GM12878 (cell line): ENCODE measurements at regions not wholly inside any gene's neighbourhood (a gene's known extent, or its start where the extent isn't known, plus 50 kb on each side); places are given as distances from the start of the nearest gene placed in this dataset.

Experiments used
- ATAC-seq: fragments of 200-7000 bp; cut with Tn5 transposase; 3 replicates; pipeline ENCODE4 v1.9.1; 2020; ENCODE audit warnings: mild to moderate bottlenecking, moderate library complexity
- BruUV-seq: library from RNA; stranded (reverse); fragments of 400-500 nt; replicated peaks from 2 replicates; lab custom pipeline; 2021; lab: Mats Ljungman, UMichigan
- CTCF ChIA-PET: fragments of 300-600 bp; sonication (Branson Sonifier 250); formaldehyde crosslinking; extraction: SDS; loops from one replicate; lab custom pipeline; 2021; ENCODE audit warnings: inconsistent platforms; lab: Yijun Ruan, JAX
- POLR2A ChIA-PET: fragments of 350-600 bp; formaldehyde crosslinking; extraction: SDS; loops from one replicate; lab custom pipeline; 2021; ENCODE audit warnings: inconsistent platforms; lab: Charles Lee
- RAD21 ChIA-PET: fragments of 300-600 bp; sonication (Branson Sonifier 250); formaldehyde crosslinking; loops from one replicate; lab custom pipeline; 2023; ENCODE audit warnings: antibody characterized with exemption; ENCODE audit not compliant: unreplicated experiment; lab: Charles Lee
- SMC1A ChIA-PET: fragments of 300-600 bp; sonication (Branson Sonifier 250); formaldehyde crosslinking; loops from one replicate; lab custom pipeline; 2023; ENCODE audit not compliant: unreplicated experiment, uncharacterized antibody; lab: Charles Lee
- DNase-seq: peaks from one replicate; pipeline ENCODE4 v3.0.0-alpha.2; 2011; ENCODE audit warnings: low read depth, low spot score
- FAIRE-seq: peaks from 3 replicates; lab custom pipeline; 2011; peaks lifted over from hg19 to GRCh38; lab: Jason Lieb, UNC
- H2AFZ ChIP-seq: 2 replicates; pipeline ENCODE4 v1.6.0; 2011; ENCODE audit warnings: low read depth, low read length, control low read depth; ENCODE audit not compliant: control insufficient read depth
- H3K27ac ChIP-seq: 2 replicates; pipeline ENCODE4 v1.5.1; 2011; ENCODE audit warnings: control low read depth; ENCODE audit not compliant: control insufficient read depth, insufficient read depth
- H3K27me3 ChIP-seq, 2 experiments: replicated peaks in 1 of 2; 2 replicates each; pipeline versions ENCODE4 v1.6.0 to v1.6.1; 2011; ENCODE audit warnings: low read length in 1 of 2; ENCODE audit not compliant: control insufficient read depth in 2 of 2, insufficient read depth in 2 of 2
- H3K36me3 ChIP-seq, 2 experiments: 2 replicates each; pipeline ENCODE4 v1.5.1; 2011; ENCODE audit warnings: low read length in 1 of 2; ENCODE audit not compliant: control insufficient read depth in 2 of 2, insufficient read depth in 2 of 2
- H3K4me1 ChIP-seq: 2 replicates; pipeline ENCODE4 v1.6.1; 2011; ENCODE audit warnings: mild to moderate bottlenecking, low read length, moderate library complexity, mixed read lengths; ENCODE audit not compliant: control insufficient read depth, insufficient read depth
- H3K4me2 ChIP-seq: 2 replicates; pipeline ENCODE4 v1.6.0; 2011; ENCODE audit warnings: control low read depth; ENCODE audit not compliant: control insufficient read depth, insufficient read depth
- H3K4me3 ChIP-seq: fragments of 200-600 bp; sonication (generic); 2 replicates; pipeline ENCODE4 v1.5.1; 2016
- H3K79me2 ChIP-seq: 2 replicates; pipeline ENCODE4 v1.6.0; 2011; ENCODE audit warnings: low read length; ENCODE audit not compliant: control insufficient read depth, insufficient read depth
- H3K9ac ChIP-seq: 2 replicates; pipeline ENCODE4 v1.8.0; 2011; ENCODE audit warnings: low read length, control low read depth, mixed read lengths; ENCODE audit not compliant: control insufficient read depth, insufficient read depth
- H3K9me3 ChIP-seq: replicated peaks from 3 replicates; pipeline ENCODE4 v1.5.1; 2011; ENCODE audit warnings: mild to moderate bottlenecking, low read length; ENCODE audit not compliant: control insufficient read depth, insufficient read depth
- H4K20me1 ChIP-seq: 2 replicates; pipeline ENCODE4 v1.6.0; 2011; ENCODE audit not compliant: control insufficient read depth, insufficient read depth
- BCL3 ChIP-seq: IDR thresholded peaks from 2 replicates; pipeline ENCODE4 v1.6.1; 2011; ENCODE audit warnings: borderline replicate concordance, low read depth, mild to moderate bottlenecking, moderate library complexity, low read length; ENCODE audit not compliant: insufficient read depth, poor library complexity, severe bottlenecking
- BHLHE40 ChIP-seq, 2 experiments: fragments of 450-650 bp in 1 of 2; IDR thresholded peaks; 2 replicates each; pipeline ENCODE4 v1.6.1; 2011 to 2017; ENCODE audit warnings: low read depth in 2 of 2, borderline replicate concordance in 1 of 2, improper control_type of control experiment in 1 of 2, low read length in 1 of 2, mild to moderate bottlenecking in 1 of 2
- CREB1 ChIP-seq: IDR thresholded peaks from 2 replicates; pipeline ENCODE4 v1.6.1; 2012; ENCODE audit warnings: low read depth, mild to moderate bottlenecking, inconsistent platforms
- DPF2 ChIP-seq: fragments of 450-650 bp; IDR thresholded peaks from 2 replicates; pipeline ENCODE4 v1.6.1; 2017; ENCODE audit warnings: mild to moderate bottlenecking
- EED ChIP-seq: sonication (generic); IDR thresholded peaks from 2 replicates; pipeline ENCODE4 v1.6.1; 2016; ENCODE audit warnings: antibody characterized with exemption, low read depth
- MEF2B ChIP-seq: fragments of 450-650 bp; IDR thresholded peaks from 2 replicates; pipeline ENCODE4 v1.6.1; 2018; ENCODE audit warnings: mild to moderate bottlenecking, moderate library complexity; ENCODE audit not compliant: partially characterized antibody, poor library complexity, severe bottlenecking
- USF1 ChIP-seq: IDR thresholded peaks from 2 replicates; pipeline ENCODE4 v1.6.1; 2011; ENCODE audit warnings: borderline replicate concordance, low read depth, mild to moderate bottlenecking, moderate library complexity, mixed read lengths, low read length; ENCODE audit not compliant: insufficient read depth; ENCODE audit errors: extremely low read length
- WRNIP1 ChIP-seq: IDR thresholded peaks from 2 replicates; pipeline ENCODE4 v1.6.1; 2011; ENCODE audit warnings: low read depth, low read length, improper control_type of control experiment, borderline replicate concordance
- WGBS: methylation state at CpG from one replicate; pipeline ENCODE4 v1.1.6; 2016; ENCODE audit warnings: low lambda C conversion rate; ENCODE audit not compliant: insufficient replicate concordance, insufficient coverage; ENCODE audit errors: missing lambda C conversion rate; 5-methylcytosine and 5-hydroxymethylcytosine counted together
- in situ Hi-C: fragments of 300-500 bp; cut with MboI; formaldehyde crosslinking; loops from 9 replicates; pipeline ENCODE4 v1.14.3; 2018; ENCODE audit warnings: mixed read lengths
- intact Hi-C: fragments of 100-400 bp; cut with micrococcal nuclease; formaldehyde crosslinking; loops from one replicate; pipeline ENCODE4 v1.14.2; 2022; ENCODE audit not compliant: unreplicated experiment
- TF ChIP-seq, protein P1 (sequence below): fragments of 450-650 bp; IDR thresholded peaks from 2 replicates; pipeline ENCODE4 v1.6.1; 2017; ENCODE audit warnings: mild to moderate bottlenecking, moderate library complexity

DNA sequence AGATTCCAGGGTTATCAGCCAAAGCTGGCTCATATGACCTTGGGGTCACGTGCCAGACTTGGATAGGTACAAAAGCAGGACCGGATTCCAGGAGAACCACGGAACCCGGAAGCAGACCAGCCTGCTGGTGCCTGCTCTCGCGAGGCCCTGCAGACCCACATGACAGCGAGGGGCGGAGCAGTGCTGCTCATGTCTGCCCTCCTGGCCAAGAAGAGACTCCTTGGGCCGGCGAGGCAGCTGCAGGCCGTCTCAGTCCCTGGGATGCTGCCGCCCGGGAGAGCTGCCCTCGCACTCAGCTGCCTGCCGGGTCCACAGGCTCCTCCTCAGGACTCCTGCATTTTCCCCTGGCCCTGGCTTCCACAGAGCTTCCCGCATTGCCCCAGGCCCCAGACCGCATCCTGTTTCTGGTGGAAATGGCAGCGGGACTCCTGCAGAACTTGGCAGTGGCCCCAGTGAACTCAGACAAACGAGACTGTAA lies 739.5 kb downstream of the SOCS6 start:
- intact Hi-C loops: no loop called here
- no TSS peak for BruUV-seq
- WGBS: 53% methylated on average over 19 of the region's 19 CpGs
- FAIRE-seq (no peak), ATAC-seq (no peak), DNase-seq (no peak)
- Histone ChIP-seq H3K4me1 (no peaks in the 10 kb centered on the region), H3K36me3 (no peaks in the 10 kb centered on the region), H3K9me3 (no peaks in the 10 kb centered on the region; the same call in 2 of the 3 replicates), H3K4me2 (no peak overlapping the region), H3K27ac (no peak overlapping the region), H3K27me3 (no peaks in the 10 kb centered on the region), H3K4me3 (no peak overlapping the region), H2AFZ (no peak overlapping the region), H4K20me1 (no peaks in the 10 kb centered on the region), H3K79me2 (no peaks in the 10 kb centered on the region), H3K9ac (no peak overlapping the region)
- ChIA-PET CTCF (no interaction called here), POLR2A (no interaction called here), RAD21 (no interaction called here), SMC1A (no interaction called here)
- TF ChIP-seq DPF2 (no peak), EED (no peak), USF1 (no peak), WRNIP1 (no peak), MEF2B (no peak), BHLHE40 (IDR thresholded peaks at IDR 0.05; ENCODE audit: borderline replicate concordance in 1 of 2, low read depth in 2 of 2, low read length in 1 of 2) (peak in 1 of 2 experiments; percentile 41; a peak in 2 of 4 replicates)
- in situ Hi-C loops: no loop called here

DNA sequence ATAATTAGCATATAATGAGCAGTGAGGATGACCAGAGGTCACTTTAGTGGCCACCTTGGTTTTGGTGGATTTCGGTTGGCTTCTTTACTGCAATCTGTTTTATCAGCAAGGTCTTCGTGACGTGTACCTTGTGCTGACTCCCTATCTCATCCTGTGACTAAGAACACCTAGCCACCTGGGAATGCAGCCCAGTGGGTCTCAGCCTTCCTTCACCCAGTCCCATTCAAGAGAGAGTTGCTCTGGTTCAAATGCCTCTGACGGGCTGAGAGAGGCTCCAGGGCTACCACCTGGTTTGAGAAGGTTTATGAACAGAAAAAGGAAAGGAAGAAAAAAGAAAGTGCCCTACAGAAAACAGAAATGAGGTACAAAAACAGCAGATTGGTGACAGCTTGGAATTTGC lies 738.7 kb downstream of the SOCS6 start:
- no TSS peak for BruUV-seq
- ATAC-seq: no peak
- H2AFZ ChIP-seq: no peak overlapping the region
- H3K27me3 ChIP-seq: no peaks in the 10 kb centered on the region
- in situ Hi-C loops: no loop called here
- no peaks in the 10 kb centered on the region for H4K20me1 ChIP-seq
- H3K79me2 ChIP-seq: no peaks in the 10 kb centered on the region
- intact Hi-C loops: no loop called here
- H3K9me3 ChIP-seq: no peaks in the 10 kb centered on the region; the same call in 2 of the 3 replicates
- no peak for DNase-seq
- WGBS: 51% methylated on average over 4 of the region's 4 CpGs
- H3K4me1 ChIP-seq: no peaks in the 10 kb centered on the region
- no peak overlapping the region for H3K27ac ChIP-seq
- ChIA-PET RAD21 (no interaction called here), SMC1A (no interaction called here)
- no peak for FAIRE-seq
- no peak overlapping the region for H3K4me2 ChIP-seq
- no peak for TF ChIP-seq BCL3
- TF ChIP-seq CREB1: no peak
- TF ChIP-seq, protein P1, sequence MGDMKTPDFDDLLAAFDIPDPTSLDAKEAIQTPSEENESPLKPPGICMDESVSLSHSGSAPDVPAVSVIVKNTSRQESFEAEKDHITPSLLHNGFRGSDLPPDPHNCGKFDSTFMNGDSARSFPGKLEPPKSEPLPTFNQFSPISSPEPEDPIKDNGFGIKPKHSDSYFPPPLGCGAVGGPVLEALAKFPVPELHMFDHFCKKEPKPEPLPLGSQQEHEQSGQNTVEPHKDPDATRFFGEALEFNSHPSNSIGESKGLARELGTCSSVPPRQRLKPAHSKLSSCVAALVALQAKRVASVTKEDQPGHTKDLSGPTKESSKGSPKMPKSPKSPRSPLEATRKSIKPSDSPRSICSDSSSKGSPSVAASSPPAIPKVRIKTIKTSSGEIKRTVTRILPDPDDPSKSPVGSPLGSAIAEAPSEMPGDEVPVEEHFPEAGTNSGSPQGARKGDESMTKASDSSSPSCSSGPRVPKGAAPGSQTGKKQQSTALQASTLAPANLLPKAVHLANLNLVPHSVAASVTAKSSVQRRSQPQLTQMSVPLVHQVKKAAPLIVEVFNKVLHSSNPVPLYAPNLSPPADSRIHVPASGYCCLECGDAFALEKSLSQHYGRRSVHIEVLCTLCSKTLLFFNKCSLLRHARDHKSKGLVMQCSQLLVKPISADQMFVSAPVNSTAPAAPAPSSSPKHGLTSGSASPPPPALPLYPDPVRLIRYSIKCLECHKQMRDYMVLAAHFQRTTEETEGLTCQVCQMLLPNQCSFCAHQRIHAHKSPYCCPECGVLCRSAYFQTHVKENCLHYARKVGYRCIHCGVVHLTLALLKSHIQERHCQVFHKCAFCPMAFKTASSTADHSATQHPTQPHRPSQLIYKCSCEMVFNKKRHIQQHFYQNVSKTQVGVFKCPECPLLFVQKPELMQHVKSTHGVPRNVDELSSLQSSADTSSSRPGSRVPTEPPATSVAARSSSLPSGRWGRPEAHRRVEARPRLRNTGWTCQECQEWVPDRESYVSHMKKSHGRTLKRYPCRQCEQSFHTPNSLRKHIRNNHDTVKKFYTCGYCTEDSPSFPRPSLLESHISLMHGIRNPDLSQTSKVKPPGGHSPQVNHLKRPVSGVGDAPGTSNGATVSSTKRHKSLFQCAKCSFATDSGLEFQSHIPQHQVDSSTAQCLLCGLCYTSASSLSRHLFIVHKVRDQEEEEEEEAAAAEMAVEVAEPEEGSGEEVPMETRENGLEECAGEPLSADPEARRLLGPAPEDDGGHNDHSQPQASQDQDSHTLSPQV: no peak
- TF ChIP-seq, all 136 proteins: peak for 0
- Histone ChIP-seq H3K36me3 (no peaks in the 10 kb centered on the region), H3K9ac (no peak overlapping the region), H3K4me3 (no peak overlapping the region)
- ChIA-PET CTCF (no interaction called here), POLR2A (no interaction called here)
